HuH-7.5 (cell line): ENCODE measurements at regions not wholly inside any gene's neighbourhood (a gene's known extent, or its start where the extent isn't known, plus 50 kb on each side); places are given as distances from the start of the nearest gene placed in this dataset.
"Not testable (repeated sequence)": the region's sequence is repeated elsewhere in the genome, so short reads cannot be mapped to it uniquely, and the experiment has no call there.

Source experiments
- DNase-seq: peaks from one replicate; pipeline ENCODE4 v3.0.0; 2011; ENCODE audit warnings: low spot score

DNA sequence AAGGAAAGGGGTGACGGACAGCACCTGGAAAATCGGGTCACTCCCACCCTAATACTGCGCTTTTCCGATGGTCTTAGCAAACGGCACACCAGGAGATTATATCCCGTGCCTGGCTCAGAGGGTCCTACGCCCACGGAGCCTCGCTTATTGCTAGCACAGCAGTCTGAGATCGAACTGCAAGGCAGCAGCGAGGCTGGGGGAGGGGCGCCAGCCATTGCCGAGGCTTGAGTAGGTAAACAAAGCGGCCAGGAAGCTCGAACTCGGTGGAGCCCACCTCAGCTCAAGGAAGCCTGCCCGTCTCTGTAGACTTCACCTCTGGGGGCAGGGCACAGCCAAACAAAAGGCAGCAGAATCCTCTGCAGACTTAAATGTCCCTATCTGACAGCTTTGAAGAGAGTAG, 91.5 kb upstream of the MBIP start:
- DNase-seq = not testable (repeated sequence)

DNA sequence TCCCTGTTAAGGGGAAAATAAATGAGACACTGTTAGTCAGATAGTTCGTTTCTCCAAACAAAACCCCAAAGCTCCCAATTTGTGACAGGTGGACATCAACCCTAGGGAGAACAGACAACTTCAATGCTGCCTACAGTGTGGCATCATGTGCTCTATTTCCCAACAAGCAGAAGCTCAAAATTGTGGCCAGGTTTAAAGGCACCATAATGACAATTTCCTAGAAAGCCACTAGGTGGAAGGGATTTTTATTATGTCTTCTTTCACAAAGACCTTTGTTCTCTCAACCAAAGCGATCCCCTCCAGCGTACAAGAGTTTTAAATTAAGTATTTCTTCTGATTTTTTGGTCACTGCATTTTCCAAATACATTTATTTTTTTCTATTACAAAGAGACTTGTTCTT, 88.0 kb upstream of the MBIP start:
- DNase-seq = peak; percentile 3

DNA sequence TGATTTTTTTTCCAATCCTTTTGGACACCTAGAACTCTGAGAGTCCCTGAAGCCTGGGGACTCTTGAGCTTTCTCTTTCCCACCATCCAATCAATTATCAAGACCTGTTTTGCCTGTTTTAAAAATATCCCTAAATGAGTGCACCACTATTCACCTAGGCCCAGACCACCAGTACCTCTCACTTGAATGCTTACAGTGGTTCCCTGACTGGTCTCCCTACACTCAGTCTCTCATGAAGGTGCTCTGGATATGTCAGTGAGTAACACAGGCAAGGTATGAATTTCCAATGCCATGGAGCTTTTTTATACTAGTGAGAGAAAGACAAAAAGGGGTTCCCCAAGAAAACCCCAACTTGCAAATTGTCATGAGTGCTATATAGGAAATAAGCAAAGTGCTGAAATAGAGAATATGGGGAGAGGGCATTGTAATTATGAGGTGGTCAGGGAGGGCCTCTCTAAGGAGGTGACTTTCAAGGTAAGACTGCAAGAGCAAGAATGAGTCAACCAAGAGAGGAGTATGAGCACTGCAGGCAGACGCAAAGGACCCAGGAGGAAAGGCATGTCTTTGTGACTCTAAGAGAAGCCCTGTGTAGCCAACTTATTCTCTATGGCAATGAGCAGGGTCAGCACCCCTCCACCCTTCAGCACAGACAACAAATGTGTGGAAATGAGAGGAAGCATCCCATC, 85.3 kb upstream of the MBIP start:
- no peak for DNase-seq

DNA sequence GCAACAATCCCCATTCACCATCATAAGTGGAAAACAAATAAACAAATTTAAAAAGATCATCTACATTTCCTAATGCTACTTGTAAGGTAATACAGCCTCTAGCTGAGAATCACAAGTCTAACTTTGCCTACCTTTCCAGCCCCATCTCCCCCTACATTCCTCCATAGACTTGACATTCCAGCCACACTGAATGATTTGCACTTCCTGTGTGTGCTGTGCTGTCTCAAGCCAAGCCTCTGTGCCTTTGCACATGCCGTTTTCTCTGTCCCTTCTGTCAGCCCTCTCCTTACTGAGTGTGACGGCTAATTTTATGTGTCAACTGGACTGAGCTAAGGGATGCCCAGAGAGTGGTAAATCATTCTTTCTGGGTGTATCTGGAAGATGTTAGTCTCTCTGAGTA, 82.4 kb upstream of the MBIP start:
- no peak for DNase-seq

DNA sequence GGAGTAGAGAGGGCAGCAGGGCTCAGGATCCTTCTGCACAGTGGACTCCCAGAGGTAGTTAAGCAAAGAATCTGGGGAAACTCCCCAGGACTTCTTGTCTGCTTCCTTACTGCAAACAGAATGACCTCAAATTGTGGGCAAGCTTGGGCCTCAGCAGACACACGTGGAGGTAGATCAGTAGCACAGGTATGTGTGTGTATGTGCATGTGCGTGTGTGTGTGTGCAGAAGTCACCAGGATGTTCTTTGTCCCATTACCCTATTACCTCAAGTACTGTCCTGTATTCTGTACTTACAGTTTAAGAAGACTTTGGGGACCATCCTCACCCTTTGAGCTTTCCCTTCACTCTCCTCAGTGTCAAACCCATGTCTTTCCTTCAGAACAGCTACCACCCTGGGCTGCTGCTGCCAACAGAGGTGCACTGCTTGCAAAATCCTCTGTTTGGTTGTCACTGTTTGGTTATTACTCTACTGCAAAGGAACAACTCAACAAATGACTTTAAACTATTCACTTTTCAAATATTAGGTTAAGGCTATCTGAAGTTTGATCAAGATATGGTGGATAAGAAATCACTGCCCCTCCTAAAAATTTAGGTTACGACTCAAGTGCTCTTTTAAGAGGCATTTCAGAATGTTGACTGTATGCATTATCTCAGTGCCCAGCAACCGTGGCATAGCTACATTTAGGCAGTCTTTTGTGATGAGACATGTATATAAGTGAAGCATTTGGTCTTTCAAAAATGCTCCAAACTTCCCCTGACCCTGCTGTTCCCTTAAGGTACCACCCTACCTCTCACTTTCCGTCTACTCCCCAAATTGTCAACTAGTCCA, 78.2 kb upstream of the MBIP start:
- DNase-seq = no peak

DNA sequence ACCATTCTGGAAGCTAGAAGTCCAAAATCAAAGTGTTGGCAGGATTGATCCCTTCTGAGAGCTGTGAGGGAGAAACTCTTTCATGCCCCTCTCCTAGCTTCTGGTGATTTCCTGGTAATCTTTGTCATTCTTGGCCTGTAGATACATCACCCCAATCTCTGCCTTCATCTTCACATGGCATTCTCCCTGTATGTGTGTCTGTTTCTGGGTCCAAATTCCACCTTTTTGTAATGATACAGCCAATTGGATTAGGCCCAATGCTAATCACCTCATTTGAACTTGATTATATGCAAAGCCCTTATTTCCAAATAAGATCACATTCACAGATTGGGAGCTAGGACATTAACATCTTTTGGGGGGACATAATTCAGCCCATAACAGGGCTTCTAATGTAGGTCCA, 76.9 kb upstream of the MBIP start:
- DNase-seq = no peak

DNA sequence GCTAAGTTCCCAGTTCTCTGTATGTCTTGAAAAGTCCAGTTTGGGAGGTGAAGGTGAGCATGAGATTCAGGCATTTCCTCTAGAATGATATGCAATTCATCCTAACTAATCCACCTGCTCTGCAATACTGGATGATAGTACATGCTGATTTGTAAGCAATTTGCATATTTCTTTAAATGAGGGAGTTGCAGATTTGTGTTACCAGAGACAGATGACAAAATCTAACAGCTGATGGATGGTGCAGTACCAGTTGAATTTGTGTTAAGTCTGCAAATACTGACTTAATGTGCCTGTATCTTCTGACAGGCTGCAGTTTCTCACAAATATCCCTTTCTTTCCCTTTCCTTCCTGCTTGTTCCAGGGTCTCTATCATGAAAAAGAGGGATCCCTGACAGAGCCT, 76.4 kb upstream of the MBIP start:
- DNase-seq = no peak

DNA sequence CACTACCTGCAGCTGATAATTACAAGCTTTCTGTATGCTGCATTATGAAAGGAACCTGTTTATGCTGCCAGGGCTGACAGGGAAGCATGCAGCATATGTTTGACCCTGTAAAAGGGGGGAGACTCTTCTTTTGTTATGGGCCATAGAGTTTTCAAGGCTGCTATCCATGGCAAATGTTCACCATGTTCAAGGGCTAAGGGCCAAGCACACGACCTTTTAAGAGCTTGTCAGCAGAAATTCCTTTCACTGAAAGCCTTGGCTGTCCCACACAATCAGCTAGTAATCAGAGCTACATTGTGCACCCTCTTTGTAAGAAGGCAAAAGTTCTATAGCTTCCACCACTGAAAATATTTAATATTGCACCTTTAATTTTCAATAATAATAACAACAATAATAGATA, 74.2 kb upstream of the MBIP start:
- DNase-seq = no peak

DNA sequence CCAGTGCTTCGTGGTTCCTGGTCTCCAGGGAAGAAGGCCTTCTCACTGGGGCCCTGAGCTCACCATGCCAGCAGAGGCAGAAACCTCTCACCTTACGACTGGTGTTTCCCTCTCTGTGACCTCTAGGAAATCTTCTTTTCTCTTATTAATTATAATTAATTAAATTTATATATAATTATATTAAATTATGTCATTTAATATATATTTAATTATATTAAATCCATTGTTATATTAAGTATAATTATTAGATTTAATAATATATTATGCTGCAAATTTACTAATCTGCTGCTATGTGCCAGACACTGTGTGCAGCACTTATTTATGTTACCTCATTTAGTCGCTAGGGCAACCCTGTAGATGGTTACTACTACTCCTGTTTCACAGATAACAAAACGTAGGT, 70.3 kb upstream of the MBIP start:
- no peak for DNase-seq

DNA sequence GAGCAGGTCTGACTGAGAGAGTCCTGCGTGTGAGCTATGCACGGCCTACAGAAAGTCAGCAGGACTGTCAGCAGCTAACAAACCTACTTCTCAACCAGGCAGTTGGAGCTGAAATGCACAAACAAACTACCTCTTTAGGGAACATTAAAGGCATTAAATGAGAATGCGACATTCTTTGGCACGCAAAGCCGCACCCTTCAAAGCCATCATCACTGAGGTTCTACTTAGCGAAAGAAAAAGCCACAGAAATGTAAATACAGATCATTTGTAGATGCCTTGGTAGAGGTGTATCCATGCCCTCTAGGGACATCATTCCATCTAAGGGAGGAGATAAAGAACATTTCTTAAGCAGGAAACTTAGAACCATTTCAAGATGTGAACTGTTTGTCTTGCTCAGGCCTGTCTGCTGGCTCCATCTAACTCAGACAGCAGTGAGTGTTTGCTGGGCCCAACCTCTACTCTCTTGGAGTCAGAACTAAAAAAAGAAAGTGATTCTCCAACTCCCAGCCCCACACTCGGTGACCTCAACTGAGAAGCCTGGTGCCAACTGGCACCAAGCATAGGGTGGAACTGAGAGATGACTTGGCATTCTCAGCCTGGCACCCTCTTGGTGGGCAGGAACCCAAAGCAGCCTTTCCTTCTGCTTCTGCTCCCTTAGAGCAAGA, 63.5 kb upstream of the MBIP start:
- no peak for DNase-seq

DNA sequence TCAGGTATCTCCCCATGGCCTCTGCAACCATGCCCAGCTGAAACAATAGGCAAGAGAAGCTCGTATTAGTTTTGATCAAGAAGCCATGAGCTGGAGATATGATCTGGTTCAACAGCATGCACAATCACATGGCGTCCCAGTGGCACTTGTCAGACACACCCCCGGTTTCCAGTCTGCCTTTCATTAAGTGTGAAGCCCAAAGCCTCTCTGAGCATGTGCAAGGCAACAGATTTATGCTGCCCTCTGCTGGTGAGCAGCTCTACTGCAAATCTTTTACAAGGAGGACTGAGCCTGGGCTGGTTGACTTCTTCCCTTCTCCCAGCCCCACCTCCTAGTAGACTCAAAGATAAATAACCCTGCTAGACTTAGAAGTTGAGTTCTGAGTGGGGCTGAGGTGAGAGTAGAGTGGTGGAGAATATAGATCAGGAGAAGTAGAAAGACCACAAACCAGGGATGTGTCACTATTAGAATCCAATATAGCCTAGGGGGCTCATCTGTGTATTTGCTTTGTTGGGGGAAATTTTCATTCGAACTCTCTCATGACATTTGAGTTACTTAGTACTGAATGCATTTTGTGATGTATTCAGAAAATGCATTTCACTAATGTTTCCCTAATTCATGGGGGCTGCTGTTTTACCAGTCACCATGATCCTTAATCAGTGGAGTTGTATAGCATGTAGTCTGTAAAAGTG, 53.7 kb upstream of the MBIP start:
- DNase-seq = peak; percentile 31
